ENCODE measurements at regions not wholly inside any gene's neighbourhood (a gene's known extent, or its start where the extent isn't known, plus 50 kb on each side); places are given as distances from the start of the nearest gene placed in this dataset.

GRCh38 chr17:63364387-63364786 is 81.7 kb downstream of the CYB561 start:
- Mint-ChIP-seq H3K4me1 (ENCODE audit: low read depth) (no peaks in the 10 kb centered on the region), H3K4me3 (no peak overlapping the region), H3K9me3 (no peaks in the 10 kb centered on the region), H3K27ac (no peak overlapping the region), H3K36me3 (ENCODE audit: low read depth) (no peaks in the 10 kb centered on the region), H3K27me3 (no peaks in the 10 kb centered on the region)
- ChIA-PET CTCF (no interaction called here), POLR2A (no interaction called here)
- TF ChIP-seq, protein P1, sequence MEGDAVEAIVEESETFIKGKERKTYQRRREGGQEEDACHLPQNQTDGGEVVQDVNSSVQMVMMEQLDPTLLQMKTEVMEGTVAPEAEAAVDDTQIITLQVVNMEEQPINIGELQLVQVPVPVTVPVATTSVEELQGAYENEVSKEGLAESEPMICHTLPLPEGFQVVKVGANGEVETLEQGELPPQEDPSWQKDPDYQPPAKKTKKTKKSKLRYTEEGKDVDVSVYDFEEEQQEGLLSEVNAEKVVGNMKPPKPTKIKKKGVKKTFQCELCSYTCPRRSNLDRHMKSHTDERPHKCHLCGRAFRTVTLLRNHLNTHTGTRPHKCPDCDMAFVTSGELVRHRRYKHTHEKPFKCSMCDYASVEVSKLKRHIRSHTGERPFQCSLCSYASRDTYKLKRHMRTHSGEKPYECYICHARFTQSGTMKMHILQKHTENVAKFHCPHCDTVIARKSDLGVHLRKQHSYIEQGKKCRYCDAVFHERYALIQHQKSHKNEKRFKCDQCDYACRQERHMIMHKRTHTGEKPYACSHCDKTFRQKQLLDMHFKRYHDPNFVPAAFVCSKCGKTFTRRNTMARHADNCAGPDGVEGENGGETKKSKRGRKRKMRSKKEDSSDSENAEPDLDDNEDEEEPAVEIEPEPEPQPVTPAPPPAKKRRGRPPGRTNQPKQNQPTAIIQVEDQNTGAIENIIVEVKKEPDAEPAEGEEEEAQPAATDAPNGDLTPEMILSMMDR (IDR thresholded peaks at IDR 0.05): no peak
- intact Hi-C loops (cut with micrococcal nuclease): no loop called here
- ATAC-seq: no peak
- DNase-seq: no peak

DNA sequence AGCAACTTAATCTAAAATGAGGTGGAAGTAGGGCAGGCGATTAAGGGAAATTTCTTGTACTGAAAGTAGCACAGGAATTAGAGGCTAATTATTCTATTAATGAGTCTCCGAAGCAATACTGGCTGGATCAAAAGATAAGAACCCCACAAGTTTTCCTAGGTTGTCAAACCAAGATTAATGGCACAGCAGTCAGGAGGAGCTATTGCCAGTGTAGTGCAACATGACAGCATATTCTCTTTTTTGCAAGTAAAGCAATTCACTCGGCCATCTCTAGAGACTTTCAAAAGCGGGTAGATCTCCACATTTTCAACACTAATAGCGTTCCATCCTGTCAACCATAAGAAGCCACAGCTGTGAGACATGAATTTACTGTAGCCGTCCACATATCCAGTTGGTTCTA is 81.2 kb downstream of the CYB561 start:
- Mint-ChIP-seq H3K4me3 (no peak overlapping the region), H3K36me3 (ENCODE audit: low read depth) (no peaks in the 10 kb centered on the region), H3K4me1 (ENCODE audit: low read depth) (no peaks in the 10 kb centered on the region), H3K9me3 (no peaks in the 10 kb centered on the region), H3K27me3 (no peaks in the 10 kb centered on the region), H3K27ac (no peak overlapping the region)
- ChIA-PET POLR2A (no interaction called here), CTCF (interaction anchor here (1.4 kb wide), 1 partner anchor 41 kb away, joined by 4 read pairs; no protein-coding TSS in a partner anchor)
- intact Hi-C loops (cut with micrococcal nuclease): no loop called here
- DNase-seq (no peak), ATAC-seq (no peak)
- TF ChIP-seq, protein P1 (IDR thresholded peaks at IDR 0.05): no peak

- Mint-ChIP-seq H3K27ac (no peak overlapping the region), H3K27me3 (no peaks in the 10 kb centered on the region), H3K4me1 (ENCODE audit: low read depth) (no peaks in the 10 kb centered on the region), H3K9me3 (no peaks in the 10 kb centered on the region), H3K4me3 (no peak overlapping the region), H3K36me3 (ENCODE audit: low read depth) (no peaks in the 10 kb centered on the region)
- ATAC-seq (no peak), DNase-seq (no peak)
- TF ChIP-seq, protein P1 (IDR thresholded peaks at IDR 0.05): no peak
- intact Hi-C loops (cut with micrococcal nuclease): no loop called here
- CTCF ChIA-PET: interaction anchor here (1.4 kb wide), 2 partner anchors 13 to 41 kb away, joined by 3 to 4 read pairs; no protein-coding TSS in a partner anchor
- POLR2A ChIA-PET: no interaction called here
Observed at GRCh38 chr17:63365366-63366240, 80.5 kb downstream of the CYB561 start.

GRCh38 chr17:63366241-63366566 is 79.9 kb downstream of the CYB561 start:
- ATAC-seq (no peak), DNase-seq (no peak)
- ChIA-PET POLR2A (no interaction called here), CTCF (interaction anchor here (1.4 to 1.6 kb wide), 3 partner anchors 13 to 40 kb away, joined by 3 to 4 read pairs (median 3); no protein-coding TSS in a partner anchor)
- Mint-ChIP-seq H3K36me3 (ENCODE audit: low read depth) (no peaks in the 10 kb centered on the region), H3K27ac (no peak overlapping the region), H3K4me1 (ENCODE audit: low read depth) (no peaks in the 10 kb centered on the region), H3K9me3 (no peaks in the 10 kb centered on the region), H3K4me3 (no peak overlapping the region), H3K27me3 (no peaks in the 10 kb centered on the region)
- intact Hi-C loops (cut with micrococcal nuclease): no loop called here
- TF ChIP-seq, protein P1 (IDR thresholded peaks at IDR 0.05): no peak

- no peak overlapping the region for H3K4me3 Mint-ChIP-seq
- CTCF ChIA-PET: no interaction called here
Observed at GRCh38 chr17:63369233-63369632, 76.9 kb downstream of the CYB561 start.

More at GRCh38 chr17:63369233-63369632, 76.9 kb downstream of the CYB561 start:
- TF ChIP-seq, protein P1 (IDR thresholded peaks at IDR 0.05): no peak
- intact Hi-C loops (cut with micrococcal nuclease): no loop called here
- DNase-seq: no peak
- ATAC-seq: no peak
- POLR2A ChIA-PET: interaction anchor here (0.6 kb wide), 1 partner anchor 16 kb away, joined by 3 read pairs; no protein-coding TSS in a partner anchor
- no peaks in the 10 kb centered on the region for H3K9me3 Mint-ChIP-seq
- H3K27me3 Mint-ChIP-seq: no peaks in the 10 kb centered on the region
- no peaks in the 10 kb centered on the region for H3K36me3 Mint-ChIP-seq (ENCODE audit: low read depth)
- no peak overlapping the region for H3K27ac Mint-ChIP-seq
- H3K4me1 Mint-ChIP-seq (ENCODE audit: low read depth): no peaks in the 10 kb centered on the region

Measured in activated CD8-positive, alpha-beta T cell treated with anti-CD3 and anti-CD28 coated beads for 36 hours (primary cell).